K562 (cell line): ENCODE measurements at regions not wholly inside any gene's neighbourhood (a gene's known extent, or its start where the extent isn't known, plus 50 kb on each side); places are given as distances from the start of the nearest gene placed in this dataset.

Source experiments
- ATAC-seq: fragments of 200-7000 bp; cut with Tn5 transposase; 3 replicates; pipeline ENCODE4 v1.9.1; 2020; ENCODE audit warnings: moderate library complexity
- BruUV-seq: library from RNA; stranded (reverse); fragments of 400-500 nt; replicated peaks from 2 replicates; lab custom pipeline; 2021; lab: Mats Ljungman, UMichigan
- CTCF ChIA-PET: fragments of 300-600 bp; formaldehyde crosslinking; extraction: SDS; loops from one replicate; lab custom pipeline; 2021; ENCODE audit warnings: low intra/inter-chr PET ratio; lab: Yijun Ruan, JAX
- POLR2A ChIA-PET: fragments of 300-600, 350-650 bp; sonication (Branson Sonifier 250); formaldehyde crosslinking; extraction: SDS; loops from one replicate; lab custom pipeline; 2021; ENCODE audit warnings: antibody characterized with exemption, inconsistent platforms; lab: Yijun Ruan, JAX
- DNase-seq, 4 experiments: peaks; one replicate each; pipeline versions ENCODE4 v3.0.0 to v3.0.0-alpha.2; 2011 to 2018; ENCODE audit warnings: low spot score in 3 of 4, mixed read lengths in 3 of 4; ENCODE audit errors: extremely low read depth in 1 of 4
- FAIRE-seq: peaks from 2 replicates; lab custom pipeline; 2011; peaks lifted over from hg19 to GRCh38; lab: Jason Lieb, UNC
- H2AFZ ChIP-seq: 2 replicates; pipeline ENCODE4 v1.6.0; 2011; ENCODE audit warnings: low read depth, low read length, control low read depth, inconsistent platforms
- H3K27ac ChIP-seq: fragments of 200-600 bp; 3 replicates; pipeline ENCODE4 v1.8.0; 2011; ENCODE audit warnings: low read depth, mild to moderate bottlenecking, control low read depth, inconsistent platforms, low read length, moderate library complexity, mixed read lengths; ENCODE audit errors: extremely low read depth
- H3K27me3 ChIP-seq, 2 experiments: fragments of 300-600 bp in 1 of 2; 2 replicates in 1 of 2; 3 replicates in 1 of 2; pipeline versions ENCODE4 v1.6.0 to v1.8.0; 2011; ENCODE audit warnings: inconsistent platforms in 2 of 2, low read length in 2 of 2, mild to moderate bottlenecking in 1 of 2, mixed read lengths in 1 of 2, moderate library complexity in 1 of 2; ENCODE audit not compliant: control insufficient read depth in 2 of 2, insufficient read depth in 2 of 2
- H3K36me3 ChIP-seq: fragments of 300-600 bp; 3 replicates; pipeline ENCODE4 v1.8.0; 2011; ENCODE audit warnings: mild to moderate bottlenecking, low read length, inconsistent platforms; ENCODE audit not compliant: control insufficient read depth, insufficient read depth
- H3K4me1 ChIP-seq, 2 experiments: fragments of 200-600 bp in 1 of 2; replicated peaks in 1 of 2; 2 replicates in 1 of 2; 3 replicates in 1 of 2; pipeline versions ENCODE4 v1.5.1 to v1.8.0; 2011; ENCODE audit warnings: inconsistent platforms in 2 of 2, low read length in 2 of 2, mild to moderate bottlenecking in 1 of 2, mixed read lengths in 1 of 2, moderate library complexity in 1 of 2; ENCODE audit not compliant: control insufficient read depth in 2 of 2, insufficient read depth in 2 of 2
- H3K4me2 ChIP-seq: 2 replicates; pipeline ENCODE4 v1.6.1; 2011; ENCODE audit warnings: low read length, control low read depth, inconsistent platforms, mixed read lengths; ENCODE audit not compliant: insufficient read depth
- H3K4me3 ChIP-seq: fragments of 200-600 bp; sonication (generic), shearing (Covaris generic); 2 replicates; pipeline ENCODE4 v1.5.1; 2016; ENCODE audit warnings: control low read depth, inconsistent platforms
- H3K79me2 ChIP-seq: fragments of 200-600 bp; 3 replicates; pipeline ENCODE4 v1.8.0; 2011; ENCODE audit warnings: low read length, inconsistent platforms; ENCODE audit not compliant: control insufficient read depth, insufficient read depth
- H3K9ac ChIP-seq, 2 experiments: 2 replicates each; pipeline versions ENCODE4 v1.6.0 to v1.6.1; 2011; ENCODE audit warnings: low read depth in 2 of 2, low read length in 2 of 2, control low read depth in 1 of 2, inconsistent platforms in 1 of 2, mild to moderate bottlenecking in 1 of 2, mixed read lengths in 1 of 2; ENCODE audit not compliant: insufficient read depth in 1 of 2
- H3K9me1 ChIP-seq: one replicate; pipeline ENCODE4 v1.6.0; 2011; ENCODE audit warnings: inconsistent platforms, mild to moderate bottlenecking, low read length, moderate library complexity; ENCODE audit not compliant: control insufficient read depth, insufficient read depth
- H3K9me3 ChIP-seq: replicated peaks from 2 replicates; pipeline ENCODE4 v1.5.1; 2011; ENCODE audit warnings: low read depth, low read length, inconsistent platforms; ENCODE audit not compliant: control insufficient read depth, insufficient read depth
- H4K20me1 ChIP-seq: replicated peaks from 2 replicates; pipeline ENCODE4 v1.6.1; 2011; ENCODE audit warnings: low read length, inconsistent platforms, mixed read lengths; ENCODE audit not compliant: control insufficient read depth, insufficient read depth
- ATF7 ChIP-seq: fragments of 450-650 bp; IDR thresholded peaks from 2 replicates; pipeline ENCODE4 v1.7.1; 2014; ENCODE audit warnings: mild to moderate bottlenecking, moderate library complexity
- BRD4 ChIP-seq: fragments of 200-600 bp; sonication (generic); IDR thresholded peaks from 2 replicates; pipeline ENCODE4 v1.6.1; 2017; ENCODE audit warnings: inconsistent platforms
- CHCHD3 ChIP-seq: fragments of 250-450 bp; sonication (Bioruptor Pico); IDR thresholded peaks from 2 replicates; pipeline ENCODE4 v2.1.2; 2022; ENCODE audit warnings: mild to moderate bottlenecking
- CSDE1 ChIP-seq, 2 experiments: fragments of 450-650 bp; IDR thresholded peaks; 2 replicates each; pipeline ENCODE4 v1.6.1; 2016; ENCODE audit warnings: mild to moderate bottlenecking in 1 of 2
- ESRRB ChIP-seq: fragments of 250-450 bp; sonication (Bioruptor Pico); IDR thresholded peaks from 2 replicates; pipeline ENCODE4 v1.5.0; 2020; ENCODE audit warnings: mild to moderate bottlenecking, moderate library complexity, borderline replicate concordance
- GABPA ChIP-seq: fragments of 200-800 bp; sonication (Bioruptor generic); conservative IDR thresholded peaks from 2 replicates; pipeline ENCODE4 v1.6.1; 2016; ENCODE audit warnings: low read depth, missing genetic modification characterization, missing compliant biosample characterization
- GTF2A2 ChIP-seq: IDR thresholded peaks from 2 replicates; pipeline ENCODE4 v1.6.1; 2016; ENCODE audit warnings: mild to moderate bottlenecking, missing genetic modification characterization, missing compliant biosample characterization
- IFI16 ChIP-seq: fragments of 250-450 bp; sonication (Bioruptor Pico); IDR thresholded peaks from 2 replicates; pipeline ENCODE4 v2.1.2; 2022; ENCODE audit warnings: mild to moderate bottlenecking, inconsistent platforms
- RAD51 ChIP-seq: fragments of 450-650 bp; IDR thresholded peaks from 2 replicates; pipeline ENCODE4 v1.7.1; 2016; ENCODE audit warnings: low read depth, mild to moderate bottlenecking, borderline replicate concordance
- TBL1XR1 ChIP-seq, 2 experiments: IDR thresholded peaks; 2 replicates each; pipeline ENCODE4 v1.6.1; 2012; ENCODE audit warnings: improper control_type of control experiment in 2 of 2, low read length in 2 of 2, mild to moderate bottlenecking in 1 of 2
- TEAD1 ChIP-seq, 2 experiments: fragments of 450-650 bp in 1 of 2; sonication (generic) in 1 of 2; formaldehyde crosslinking; IDR thresholded peaks; 2 replicates each; pipeline versions ENCODE4 v1.4.0 to v1.8.0; 2020 to 2022; ENCODE audit warnings: mild to moderate bottlenecking in 2 of 2, missing genetic modification reagents in 1 of 2
- ZNF766 ChIP-seq: fragments of 200-800 bp; sonication (Bioruptor generic); conservative IDR thresholded peaks from 2 replicates; pipeline ENCODE4 v1.6.1; 2016; ENCODE audit warnings: missing genetic modification characterization, missing compliant biosample characterization
- WGBS: fragments of 100-300 bp; shearing (Covaris generic); methylation state at CpG from one replicate; pipeline ENCODE4 v1.1.6; 2016; ENCODE audit warnings: low coverage, mixed read lengths; ENCODE audit not compliant: insufficient coverage; ENCODE audit errors: missing lambda C conversion rate; 5-methylcytosine and 5-hydroxymethylcytosine counted together
- in situ Hi-C: fragments of 300-500 bp; cut with MboI; formaldehyde crosslinking; loops from 4 replicates; pipeline ENCODE4 v1.15.0; 2018; ENCODE audit warnings: inconsistent platforms, mixed read lengths
- intact Hi-C: fragments of 100-400 bp; cut with micrococcal nuclease; formaldehyde crosslinking; loops from 2 replicates; pipeline ENCODE4 v1.14.2; 2022
- TF ChIP-seq, protein P1 (sequence below): sonication (generic); formaldehyde crosslinking; IDR thresholded peaks from 2 replicates; pipeline ENCODE4 v1.8.0; 2022; ENCODE audit warnings: mild to moderate bottlenecking, missing genetic modification reagents
- TF ChIP-seq, protein P2 (sequence below): sonication (generic); formaldehyde crosslinking; IDR thresholded peaks from 2 replicates; pipeline ENCODE4 v1.8.0; 2022; ENCODE audit warnings: missing genetic modification reagents, mild to moderate bottlenecking, borderline replicate concordance
- TF ChIP-seq, protein P3 (sequence below): sonication (generic); formaldehyde crosslinking; IDR thresholded peaks from 2 replicates; pipeline ENCODE4 v1.8.1; 2023; ENCODE audit warnings: mild to moderate bottlenecking, missing genetic modification reagents

DNA sequence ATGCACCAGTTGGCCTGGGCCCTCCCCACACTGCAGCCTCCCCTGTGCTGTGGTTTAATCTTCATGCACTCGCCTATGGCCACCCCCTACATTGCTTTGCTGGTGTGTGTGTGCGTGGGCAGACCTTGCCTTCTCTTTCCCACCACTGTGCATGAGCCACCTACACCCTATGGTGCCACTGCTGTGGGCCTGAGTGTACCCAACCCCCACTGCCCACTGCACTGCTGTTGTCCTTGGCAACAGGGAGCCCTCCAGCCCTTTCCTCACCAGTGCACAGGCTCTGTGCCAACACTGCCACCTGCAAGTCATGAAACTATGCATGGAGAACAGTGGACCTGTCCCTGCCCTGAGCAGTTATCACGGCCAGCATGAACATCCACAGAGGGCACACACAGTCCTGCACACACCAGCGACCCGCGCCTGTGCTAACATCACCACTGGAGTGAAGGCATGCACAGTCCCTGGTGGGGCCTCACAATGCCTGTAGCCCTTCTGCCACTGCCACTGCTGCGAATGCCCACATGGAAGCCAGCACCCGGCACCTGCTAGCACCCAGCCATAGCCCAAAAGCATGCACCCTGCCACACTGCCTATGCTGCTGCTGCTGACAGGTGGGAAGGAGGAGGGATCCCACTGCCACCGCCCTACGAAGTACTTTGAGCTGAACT, 237.8 kb upstream of the ARSJ start:
- intact Hi-C loops (no loop called here), in situ Hi-C loops (no loop called here)
- ATAC-seq (no peak), FAIRE-seq (no peak), DNase-seq (no peak)
- no peaks in the 10 kb centered on the region for H3K27me3 ChIP-seq
- no peaks in the 10 kb centered on the region for H3K4me1 ChIP-seq
- H3K4me3 ChIP-seq: no peak overlapping the region
- H3K27ac ChIP-seq: no peak overlapping the region
- no peaks in the 10 kb centered on the region for H3K9me1 ChIP-seq
- H3K4me2 ChIP-seq: no peak overlapping the region
- no peaks in the 10 kb centered on the region for H3K9me3 ChIP-seq
- H3K79me2 ChIP-seq: no peaks in the 10 kb centered on the region
- no peak overlapping the region for H2AFZ ChIP-seq
- TF ChIP-seq ESRRB (no peak), CSDE1 (IDR thresholded peaks at IDR 0.05) (no peak), ATF7 (no peak), GABPA (tag) (no peak), CHCHD3 (CRISPR knock-in tag) (no peak), RAD51 (no peak), IFI16 (CRISPR knock-in tag) (no peak), ZNF766 (no peak), TBL1XR1 (IDR thresholded peaks at IDR 0.05; ENCODE audit: low read length in 2 of 2) (no peak), BRD4 (no peak), GTF2A2 (tag) (no peak), TEAD1 (CRISPR knock-in tag; IDR thresholded peaks at IDR 0.05) (no peak)
- TF ChIP-seq, protein P1, sequence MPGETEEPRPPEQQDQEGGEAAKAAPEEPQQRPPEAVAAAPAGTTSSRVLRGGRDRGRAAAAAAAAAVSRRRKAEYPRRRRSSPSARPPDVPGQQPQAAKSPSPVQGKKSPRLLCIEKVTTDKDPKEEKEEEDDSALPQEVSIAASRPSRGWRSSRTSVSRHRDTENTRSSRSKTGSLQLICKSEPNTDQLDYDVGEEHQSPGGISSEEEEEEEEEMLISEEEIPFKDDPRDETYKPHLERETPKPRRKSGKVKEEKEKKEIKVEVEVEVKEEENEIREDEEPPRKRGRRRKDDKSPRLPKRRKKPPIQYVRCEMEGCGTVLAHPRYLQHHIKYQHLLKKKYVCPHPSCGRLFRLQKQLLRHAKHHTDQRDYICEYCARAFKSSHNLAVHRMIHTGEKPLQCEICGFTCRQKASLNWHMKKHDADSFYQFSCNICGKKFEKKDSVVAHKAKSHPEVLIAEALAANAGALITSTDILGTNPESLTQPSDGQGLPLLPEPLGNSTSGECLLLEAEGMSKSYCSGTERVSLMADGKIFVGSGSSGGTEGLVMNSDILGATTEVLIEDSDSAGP (CRISPR knock-in tag): no peak
- TF ChIP-seq, protein P2, sequence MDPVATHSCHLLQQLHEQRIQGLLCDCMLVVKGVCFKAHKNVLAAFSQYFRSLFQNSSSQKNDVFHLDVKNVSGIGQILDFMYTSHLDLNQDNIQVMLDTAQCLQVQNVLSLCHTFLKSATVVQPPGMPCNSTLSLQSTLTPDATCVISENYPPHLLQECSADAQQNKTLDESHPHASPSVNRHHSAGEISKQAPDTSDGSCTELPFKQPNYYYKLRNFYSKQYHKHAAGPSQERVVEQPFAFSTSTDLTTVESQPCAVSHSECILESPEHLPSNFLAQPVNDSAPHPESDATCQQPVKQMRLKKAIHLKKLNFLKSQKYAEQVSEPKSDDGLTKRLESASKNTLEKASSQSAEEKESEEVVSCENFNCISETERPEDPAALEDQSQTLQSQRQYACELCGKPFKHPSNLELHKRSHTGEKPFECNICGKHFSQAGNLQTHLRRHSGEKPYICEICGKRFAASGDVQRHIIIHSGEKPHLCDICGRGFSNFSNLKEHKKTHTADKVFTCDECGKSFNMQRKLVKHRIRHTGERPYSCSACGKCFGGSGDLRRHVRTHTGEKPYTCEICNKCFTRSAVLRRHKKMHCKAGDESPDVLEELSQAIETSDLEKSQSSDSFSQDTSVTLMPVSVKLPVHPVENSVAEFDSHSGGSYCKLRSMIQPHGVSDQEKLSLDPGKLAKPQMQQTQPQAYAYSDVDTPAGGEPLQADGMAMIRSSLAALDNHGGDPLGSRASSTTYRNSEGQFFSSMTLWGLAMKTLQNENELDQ (CRISPR knock-in tag): no peak
- TF ChIP-seq, protein P3, sequence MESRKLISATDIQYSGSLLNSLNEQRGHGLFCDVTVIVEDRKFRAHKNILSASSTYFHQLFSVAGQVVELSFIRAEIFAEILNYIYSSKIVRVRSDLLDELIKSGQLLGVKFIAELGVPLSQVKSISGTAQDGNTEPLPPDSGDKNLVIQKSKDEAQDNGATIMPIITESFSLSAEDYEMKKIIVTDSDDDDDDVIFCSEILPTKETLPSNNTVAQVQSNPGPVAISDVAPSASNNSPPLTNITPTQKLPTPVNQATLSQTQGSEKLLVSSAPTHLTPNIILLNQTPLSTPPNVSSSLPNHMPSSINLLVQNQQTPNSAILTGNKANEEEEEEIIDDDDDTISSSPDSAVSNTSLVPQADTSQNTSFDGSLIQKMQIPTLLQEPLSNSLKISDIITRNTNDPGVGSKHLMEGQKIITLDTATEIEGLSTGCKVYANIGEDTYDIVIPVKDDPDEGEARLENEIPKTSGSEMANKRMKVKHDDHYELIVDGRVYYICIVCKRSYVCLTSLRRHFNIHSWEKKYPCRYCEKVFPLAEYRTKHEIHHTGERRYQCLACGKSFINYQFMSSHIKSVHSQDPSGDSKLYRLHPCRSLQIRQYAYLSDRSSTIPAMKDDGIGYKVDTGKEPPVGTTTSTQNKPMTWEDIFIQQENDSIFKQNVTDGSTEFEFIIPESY: no peak
- ChIA-PET POLR2A (no interaction called here), CTCF (no interaction called here)
- 0% methylated on average over 9 of the region's 10 CpGs for WGBS
- H4K20me1 ChIP-seq: no peaks in the 10 kb centered on the region
- H3K9ac ChIP-seq: no peak overlapping the region
- no peaks in the 10 kb centered on the region for H3K36me3 ChIP-seq
- BruUV-seq: no TSS peak
